HG02642 (cell line): ENCODE measurements at regions not wholly inside any gene's neighbourhood (a gene's known extent, or its start where the extent isn't known, plus 50 kb on each side); places are given as distances from the start of the nearest gene placed in this dataset.

Experiments
- ATAC-seq: cut with Tn5 transposase; IDR thresholded peaks from one replicate; pipeline ENCODE4 v1.9.1; 2021; ENCODE audit warnings: mild to moderate bottlenecking; ENCODE audit not compliant: unreplicated experiment, poor library complexity

DNA sequence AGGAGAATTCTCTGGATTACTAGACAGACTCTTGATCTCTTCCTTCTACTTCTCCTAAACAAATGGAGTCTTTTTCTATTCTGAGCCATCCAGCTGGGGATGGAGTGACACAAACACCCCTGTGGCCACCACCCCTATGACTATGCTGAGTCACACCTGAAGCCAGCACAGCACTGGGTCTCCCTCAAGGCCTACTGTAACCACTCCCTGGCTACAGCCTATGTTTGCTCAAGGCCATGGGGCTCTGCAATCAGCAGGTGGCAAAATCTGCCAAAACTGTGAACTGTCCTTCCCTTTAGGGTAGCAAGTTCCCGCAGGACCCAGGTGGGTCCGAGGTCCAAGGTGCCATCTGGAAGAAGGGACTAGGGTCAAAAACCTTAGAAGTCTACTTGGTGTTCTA is 132.3 kb downstream of the TINAG start:
- no peak for ATAC-seq

DNA sequence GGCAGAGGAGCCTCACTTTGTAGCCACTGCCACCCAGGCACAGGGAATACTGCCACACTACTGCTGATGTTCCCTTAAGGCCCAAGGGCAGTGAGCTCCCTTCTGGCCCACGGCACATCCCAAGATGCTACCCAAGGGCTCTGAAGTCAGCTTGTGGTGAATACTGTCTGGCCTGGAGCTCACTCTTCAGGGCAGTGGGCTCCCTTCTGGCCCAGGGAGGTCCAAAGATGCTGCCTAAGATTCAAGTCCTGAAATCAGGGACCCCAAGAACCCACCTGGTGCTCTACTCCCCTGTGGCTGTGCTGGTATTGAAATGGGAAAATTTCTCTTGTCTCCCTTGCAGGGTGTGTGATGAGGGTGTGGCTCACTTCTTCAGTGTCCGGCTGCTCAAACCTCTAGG is 132.8 kb downstream of the TINAG start:
- ATAC-seq: no peak

DNA sequence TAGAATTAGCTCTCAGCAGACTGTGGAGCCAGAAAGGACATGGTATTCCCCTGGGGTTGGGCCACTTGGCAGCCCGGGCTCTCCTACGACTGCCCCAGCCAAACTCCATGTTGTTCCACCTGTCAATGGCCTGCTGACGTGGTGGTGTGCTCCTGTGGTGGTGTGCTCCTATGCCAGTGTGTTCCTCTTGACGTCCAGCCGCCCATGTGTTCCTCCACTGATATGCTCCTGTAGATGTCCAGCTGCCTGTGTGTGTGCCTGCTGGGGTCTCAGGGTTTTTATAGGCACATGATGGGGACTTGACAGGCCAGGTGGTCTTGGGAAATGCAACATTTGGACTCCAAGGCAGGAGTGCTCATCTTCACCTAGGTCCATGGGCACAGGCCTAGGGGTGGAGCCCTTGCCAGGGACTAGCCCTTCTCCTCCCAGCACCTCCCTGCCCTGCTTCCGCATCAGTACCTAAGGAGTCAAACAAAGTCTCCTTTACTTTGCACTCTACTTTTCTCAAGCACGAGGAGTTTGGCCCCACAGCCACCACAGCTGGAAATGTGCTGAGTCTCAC is 133.5 kb downstream of the TINAG start:
- no peak for ATAC-seq

DNA sequence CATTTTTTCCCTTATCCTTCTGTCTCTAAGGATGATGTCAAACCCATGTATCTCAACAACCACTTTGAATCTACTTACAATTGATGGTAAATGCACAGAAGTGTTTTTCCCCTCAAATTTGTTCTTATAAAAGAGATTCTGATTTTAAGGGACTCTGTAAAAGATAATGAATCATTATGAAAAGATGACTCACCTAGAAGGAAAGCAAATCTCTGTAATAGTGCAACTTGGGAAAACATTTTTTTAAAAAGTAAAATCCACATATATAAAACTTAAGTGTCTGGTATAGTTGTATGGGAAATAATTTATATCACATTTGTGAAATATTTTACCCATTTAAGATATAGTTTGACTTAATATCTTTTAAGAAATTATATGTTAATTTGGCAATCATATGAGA is 137.0 kb downstream of the TINAG start:
- ATAC-seq: no peak

DNA sequence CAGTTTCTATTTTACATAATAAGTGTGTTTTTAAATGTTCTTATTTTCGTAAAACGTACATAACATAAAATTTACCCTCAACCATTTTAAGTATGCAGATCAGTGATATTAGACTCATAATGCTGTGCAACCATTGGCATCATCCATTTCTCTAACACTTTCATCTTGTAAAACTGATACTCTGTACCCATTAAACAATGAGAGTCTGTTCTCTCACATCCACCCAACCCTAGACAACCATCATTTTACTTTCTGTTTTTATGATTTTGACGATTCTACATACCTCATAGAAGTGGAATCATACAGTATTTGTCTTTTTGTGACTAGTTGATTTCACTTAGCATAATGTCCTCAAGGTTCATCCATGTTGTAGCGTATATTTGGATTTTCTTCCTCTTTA is 140.4 kb downstream of the TINAG start:
- no peak for ATAC-seq

DNA sequence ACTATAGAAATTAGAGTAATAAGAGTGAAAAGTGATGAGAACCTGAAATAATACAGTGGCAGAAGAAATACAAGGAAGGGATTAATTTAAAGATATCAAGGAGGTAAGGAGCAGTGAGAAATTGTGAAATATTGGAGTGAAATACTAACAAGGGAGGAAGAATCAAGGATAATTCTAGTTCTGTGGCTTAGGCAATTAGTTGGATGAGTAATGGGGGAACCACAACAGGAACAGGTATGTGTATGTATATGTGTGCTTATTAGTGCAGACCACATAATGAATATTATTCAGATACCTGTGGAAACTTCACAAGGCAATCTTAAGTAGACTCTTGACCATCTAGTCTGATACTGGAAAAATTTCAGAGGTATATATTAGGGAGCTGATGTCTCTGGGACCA is 143.3 kb downstream of the TINAG start:
- no peak for ATAC-seq

DNA sequence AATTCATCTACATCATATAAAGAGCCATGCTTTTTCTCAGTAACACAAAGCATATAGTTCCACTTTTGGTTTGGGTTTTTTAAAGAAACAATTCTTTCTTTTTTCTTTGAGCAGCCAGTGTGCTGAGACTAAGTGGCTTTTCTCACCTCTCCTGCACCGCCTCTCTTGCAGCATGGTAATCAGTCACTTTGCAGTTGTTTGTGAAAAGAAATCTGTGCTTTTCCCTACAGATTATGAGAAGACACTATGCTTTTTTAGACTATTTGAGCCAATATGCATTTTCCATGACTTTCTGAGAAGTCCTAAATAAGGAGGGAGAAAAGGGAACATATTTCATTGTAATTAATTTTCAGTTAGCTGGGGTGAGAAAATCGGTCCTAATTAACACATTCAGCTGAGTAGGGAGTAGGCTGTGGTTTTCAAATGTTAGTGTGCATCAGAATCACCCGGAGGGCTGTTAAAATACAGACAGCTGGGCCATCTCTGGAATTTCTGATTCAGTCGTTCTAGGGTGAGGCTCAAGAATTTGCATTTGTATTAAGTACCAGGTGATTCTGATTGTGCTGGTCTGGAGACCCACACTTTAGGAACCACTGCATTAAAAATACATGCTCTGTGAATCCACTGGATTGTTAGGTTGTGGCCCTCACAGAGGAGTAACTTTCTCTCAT is 155.2 kb downstream of the TINAG start:
- no peak for ATAC-seq

DNA sequence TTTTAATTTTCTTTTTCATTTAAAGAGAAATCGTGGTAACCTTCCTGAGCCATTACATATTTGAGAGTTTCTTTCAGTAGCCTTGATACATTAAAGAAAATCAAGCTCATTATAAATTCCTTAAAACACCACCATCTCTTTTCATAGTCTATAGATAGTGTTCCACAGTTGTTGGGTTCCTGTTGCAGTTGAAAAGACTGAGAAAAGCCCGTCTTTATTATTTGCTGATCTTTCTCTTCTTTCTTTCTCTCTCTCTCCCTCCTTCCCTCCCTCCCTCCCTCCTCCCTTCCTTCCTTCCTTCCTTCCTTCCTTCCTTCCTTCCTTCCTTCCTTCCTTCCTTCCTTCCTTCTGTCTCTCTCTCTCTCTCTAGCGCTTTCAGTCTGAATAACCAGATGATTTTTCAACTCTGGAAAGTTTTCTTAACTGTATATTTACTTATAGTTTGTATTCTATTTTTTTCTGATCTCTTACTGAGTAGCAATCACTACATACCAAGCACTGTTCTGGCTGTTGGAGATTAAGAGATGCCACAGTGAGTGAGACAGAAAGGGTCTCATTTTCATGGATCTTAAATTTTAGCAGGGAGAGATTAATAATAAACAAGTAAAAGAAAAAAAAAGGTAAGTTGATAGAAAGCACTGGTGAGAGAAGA is 157.5 kb downstream of the TINAG start:
- ATAC-seq: no peak

DNA sequence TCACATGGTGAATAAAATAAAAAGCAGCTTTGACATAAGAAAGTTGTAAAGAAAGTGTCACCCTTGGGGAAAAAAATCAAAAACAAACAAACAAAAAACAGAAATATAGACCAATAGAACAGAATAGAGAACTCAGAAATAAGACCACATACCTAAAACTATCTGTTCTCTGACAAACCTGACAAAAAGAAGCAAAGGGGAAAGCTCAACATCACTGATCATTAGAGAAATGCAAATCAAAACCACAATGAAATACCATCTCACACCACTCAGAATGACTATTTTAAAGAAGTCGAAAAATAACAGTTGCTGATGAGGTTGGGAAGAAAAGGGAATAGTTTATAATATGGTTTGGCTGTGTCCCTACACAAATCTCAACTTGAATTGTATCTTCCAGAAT is 159.1 kb downstream of the TINAG start:
- no peak for ATAC-seq

DNA sequence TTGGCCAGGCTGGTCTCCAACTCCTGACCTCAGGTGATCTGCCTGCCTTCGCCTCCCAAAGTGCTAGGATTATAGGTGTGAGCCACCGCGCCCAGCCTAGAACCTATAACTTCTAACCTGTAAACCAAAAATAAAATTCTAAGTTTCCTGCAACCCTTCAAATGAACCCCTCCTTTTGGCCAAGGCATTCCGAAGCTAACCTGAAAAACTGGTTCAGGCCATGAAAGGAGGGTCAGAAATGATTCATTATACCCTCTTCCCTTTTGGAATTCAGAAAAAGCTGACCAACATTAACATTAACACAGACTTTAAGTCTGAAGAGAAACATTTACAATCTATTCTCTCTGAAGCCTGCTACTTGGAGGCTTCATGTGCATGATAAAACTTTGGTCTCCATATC is 165.1 kb downstream of the TINAG start:
- ATAC-seq: no peak

DNA sequence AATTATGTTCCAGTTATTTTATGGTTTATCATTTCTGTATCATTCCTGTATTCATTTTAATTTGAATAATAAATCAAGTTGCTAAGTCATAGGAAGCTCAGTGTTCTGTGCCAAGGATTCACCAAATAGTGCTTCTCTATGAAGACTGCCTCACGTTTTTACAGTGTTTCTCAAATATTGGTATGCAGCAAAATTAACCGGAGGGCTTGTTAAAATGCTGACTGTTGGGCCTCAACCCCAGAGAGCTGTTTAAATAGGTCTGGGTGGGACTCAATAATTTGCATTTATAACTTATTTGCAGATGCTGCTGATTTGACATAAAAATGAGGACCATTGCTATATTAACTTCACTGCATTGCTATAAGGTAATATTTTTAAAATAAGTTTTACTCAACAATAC is 166.7 kb downstream of the TINAG start:
- no peak for ATAC-seq

DNA sequence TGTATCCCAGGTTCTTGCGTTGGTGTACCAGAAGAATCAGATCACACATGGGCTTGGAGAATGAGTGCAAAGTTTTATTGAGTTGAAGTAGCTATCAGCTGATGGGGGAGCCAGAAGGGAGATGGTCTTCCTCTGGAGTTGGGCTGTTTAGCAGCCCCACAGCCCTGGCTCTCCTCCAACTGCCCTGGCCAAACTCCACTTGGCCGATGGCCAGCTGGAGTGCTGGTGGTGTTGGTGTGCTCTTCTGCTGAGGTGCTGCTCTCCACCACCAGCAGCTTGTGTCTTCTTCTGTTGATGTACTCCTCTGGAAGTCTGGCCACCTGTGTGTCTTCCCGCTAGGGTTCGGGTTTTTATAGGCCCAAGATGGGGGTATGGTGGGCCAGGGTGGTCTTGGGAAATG is 172.8 kb downstream of the TINAG start:
- no peak for ATAC-seq

DNA sequence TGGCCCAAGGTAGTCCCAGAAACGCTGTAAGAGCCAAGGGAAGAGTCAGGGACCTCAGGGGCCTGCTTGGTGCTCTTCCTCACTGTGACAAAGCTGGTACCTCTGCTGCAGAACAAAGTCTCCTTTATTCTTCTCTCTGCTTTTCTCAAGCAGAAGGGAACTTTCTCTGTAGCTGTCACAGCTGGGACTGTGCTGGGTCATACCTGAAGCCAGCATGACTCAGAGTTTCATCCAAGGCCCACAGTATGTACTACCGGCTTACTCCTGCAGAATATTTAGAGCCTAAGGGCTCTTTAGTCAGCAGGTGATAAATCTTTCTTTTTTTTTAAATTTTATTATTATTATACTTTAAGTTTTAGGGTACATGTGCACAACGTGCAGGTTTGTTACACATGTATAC is 183.2 kb downstream of the TINAG start:
- ATAC-seq: no peak

DNA sequence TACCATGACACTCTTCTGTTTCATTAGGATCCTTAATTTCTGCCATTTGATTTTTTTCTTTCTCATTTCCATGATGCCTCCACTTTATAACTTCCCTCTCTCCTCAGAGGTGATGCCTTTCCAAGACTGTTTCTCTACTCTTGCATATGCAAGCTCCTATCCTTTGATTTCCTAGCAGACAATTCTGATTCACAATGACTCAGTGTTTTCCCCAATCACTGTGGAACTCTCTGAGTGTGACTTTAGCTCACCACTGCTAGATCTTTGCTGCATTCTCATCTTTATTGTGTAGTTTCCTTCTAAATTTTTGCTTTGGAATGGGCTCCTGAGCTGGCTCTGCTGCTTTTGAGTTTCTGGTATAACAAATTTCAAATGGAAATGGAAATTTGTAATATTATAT is 184.9 kb downstream of the TINAG start:
- ATAC-seq: no peak

DNA sequence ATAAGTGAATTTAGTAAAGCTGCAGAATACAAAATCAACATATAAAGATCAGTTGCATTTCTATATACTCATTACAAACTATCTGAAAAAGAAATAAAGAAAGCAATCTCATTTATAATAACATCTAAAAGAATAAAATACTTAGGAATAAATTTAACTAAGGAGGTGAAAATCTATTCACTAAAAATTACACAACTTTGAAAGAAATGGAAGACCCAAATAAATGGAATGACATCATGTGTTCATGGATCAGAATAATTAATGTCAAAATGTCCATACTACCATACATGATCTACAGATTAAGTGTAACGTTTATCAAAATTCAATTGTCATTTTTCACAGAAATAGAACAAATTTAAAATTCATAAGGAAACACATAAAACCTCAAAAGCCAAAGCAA is 194.9 kb downstream of the TINAG start:
- ATAC-seq: no peak

DNA sequence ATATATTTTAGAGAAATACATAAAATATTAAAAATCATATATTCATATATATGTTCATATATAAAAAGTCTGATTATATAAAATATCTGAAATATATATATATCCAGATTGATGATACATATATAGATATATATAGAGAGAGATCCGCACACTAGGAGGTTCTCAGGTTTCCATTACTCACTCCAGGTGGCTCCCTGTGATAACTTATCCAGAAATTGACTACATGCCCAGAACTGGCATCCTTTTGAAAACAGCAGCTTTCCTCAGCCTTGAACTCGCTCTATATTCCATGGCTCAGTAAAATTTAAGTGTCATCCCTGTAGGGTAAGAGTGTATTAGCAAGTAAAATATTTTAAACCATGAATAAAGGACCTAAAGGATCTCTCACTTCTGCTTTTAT is 206.8 kb downstream of the TINAG start:
- ATAC-seq: no peak

DNA sequence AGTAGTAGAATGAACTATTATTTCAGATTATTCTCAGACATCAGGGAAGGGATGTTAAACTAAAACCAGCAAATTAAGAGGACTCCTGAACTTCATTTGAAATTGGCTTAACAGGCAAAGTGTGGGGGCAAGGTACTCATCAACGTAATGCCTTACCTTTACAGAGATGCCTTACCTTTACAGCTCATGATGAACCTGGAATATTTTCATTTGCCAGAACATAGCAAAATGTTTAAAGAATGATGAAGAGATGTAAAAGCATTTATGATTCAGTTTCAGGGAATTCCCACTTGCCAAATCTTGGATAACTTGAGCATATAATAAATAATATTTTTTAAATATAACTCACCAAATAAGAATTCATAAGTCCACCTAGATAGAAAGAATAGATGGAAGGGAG is 207.5 kb downstream of the TINAG start:
- ATAC-seq: no peak

DNA sequence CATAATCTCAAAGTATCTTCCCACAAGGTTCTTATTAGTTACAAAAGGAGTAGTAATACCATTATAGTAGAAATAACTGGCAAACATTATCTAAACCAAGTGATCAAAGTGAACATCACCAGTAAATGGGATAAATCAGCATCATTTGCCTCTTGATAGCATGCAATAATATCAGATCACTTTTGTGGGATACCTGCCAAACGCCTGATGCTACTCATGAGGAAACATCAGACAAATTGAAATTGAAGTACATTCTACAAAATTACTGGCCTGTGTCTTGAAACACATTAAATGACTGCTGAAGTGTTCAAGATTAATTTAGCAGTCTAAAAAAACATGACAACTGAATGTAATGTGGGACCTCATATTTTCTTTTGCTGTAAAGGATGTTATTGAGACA is 208.1 kb downstream of the TINAG start:
- no peak for ATAC-seq

DNA sequence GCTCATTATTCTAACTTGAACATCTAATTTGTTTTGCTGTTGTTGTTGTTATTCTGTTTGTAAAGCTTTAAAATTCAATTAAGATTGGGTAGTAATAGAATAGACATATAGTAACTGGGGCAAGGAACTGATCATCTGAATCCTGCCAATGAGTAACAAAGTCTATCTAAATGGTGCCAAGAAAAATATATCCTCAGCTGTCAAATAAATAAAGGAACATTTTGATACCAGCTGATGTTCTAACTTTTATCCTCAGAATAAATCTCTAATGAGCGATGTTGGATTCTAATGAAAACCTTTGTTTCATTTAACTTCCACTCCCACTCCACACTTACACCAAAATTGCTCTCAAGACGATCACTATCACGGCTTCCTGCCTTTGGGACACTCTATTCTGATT is 210.9 kb downstream of the TINAG start:
- no peak for ATAC-seq

DNA sequence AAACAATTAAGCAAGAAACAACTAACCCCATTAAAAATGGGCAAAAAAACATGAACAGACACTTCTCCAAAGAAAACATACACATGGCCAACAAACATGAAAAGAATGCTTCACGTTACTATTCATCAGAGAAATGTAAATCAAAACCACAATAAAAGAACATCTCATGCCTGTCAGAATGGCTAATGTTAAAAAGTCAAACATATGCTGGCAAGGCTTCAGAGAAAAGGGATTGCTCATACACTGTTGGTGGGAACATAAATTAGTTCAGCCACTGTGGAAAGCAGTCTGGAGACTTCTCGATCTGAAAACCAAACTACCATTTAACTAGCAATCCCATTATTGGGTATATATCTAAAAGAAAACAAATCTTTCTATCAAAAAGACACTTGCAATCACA is 217.5 kb downstream of the TINAG start:
- no peak for ATAC-seq

DNA sequence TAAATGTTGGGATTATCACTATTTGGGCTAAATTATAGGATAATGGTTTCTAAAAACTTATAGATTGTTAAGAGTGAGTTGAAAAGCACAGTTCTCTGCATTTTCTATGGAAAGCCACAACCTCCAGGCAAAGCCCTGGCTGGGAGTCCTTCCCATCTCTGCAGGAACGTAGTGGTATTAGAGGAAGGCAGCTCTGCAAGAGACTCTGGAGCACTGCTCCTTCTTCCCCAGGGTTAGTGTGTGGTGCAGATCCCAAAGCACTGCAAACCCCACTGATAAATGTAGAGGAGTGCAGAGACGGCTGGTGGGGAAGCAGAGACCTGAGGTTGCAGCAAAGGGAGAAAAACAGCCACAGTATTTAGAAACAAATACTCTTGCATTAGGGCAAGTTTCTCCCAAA is 225.3 kb downstream of the TINAG start:
- no peak for ATAC-seq

DNA sequence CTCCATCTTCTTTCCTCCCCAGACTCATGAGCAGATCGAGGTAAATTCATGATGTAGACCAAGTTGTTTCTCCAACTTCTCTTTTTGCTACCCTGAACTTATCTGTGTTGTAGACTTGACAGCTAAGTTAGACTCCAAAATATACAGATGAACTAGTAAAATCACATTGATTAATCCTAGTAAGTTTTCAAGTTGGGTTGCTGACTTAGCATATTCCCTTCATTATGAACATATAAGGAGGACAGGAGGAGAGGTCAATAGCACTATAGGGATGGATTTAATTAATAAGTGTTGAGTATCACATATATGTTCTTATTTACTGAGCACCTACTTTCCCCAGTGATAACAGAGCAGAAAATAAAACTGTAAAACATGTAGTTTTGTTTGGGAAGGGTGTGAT is 227.3 kb downstream of the TINAG start:
- no peak for ATAC-seq
